HG03097 (cell line): ENCODE measurements at regions not wholly inside any gene's neighbourhood (a gene's known extent, or its start where the extent isn't known, plus 50 kb on each side); places are given as distances from the start of the nearest gene placed in this dataset.
"Not testable (repeated sequence)": the region's sequence is repeated elsewhere in the genome, so short reads cannot be mapped to it uniquely, and the experiment has no call there.

ENCODE experiments used
- ATAC-seq: cut with Tn5 transposase; IDR thresholded peaks from one replicate; pipeline ENCODE4 v1.9.1; 2021; ENCODE audit not compliant: unreplicated experiment, low FRiP score

DNA sequence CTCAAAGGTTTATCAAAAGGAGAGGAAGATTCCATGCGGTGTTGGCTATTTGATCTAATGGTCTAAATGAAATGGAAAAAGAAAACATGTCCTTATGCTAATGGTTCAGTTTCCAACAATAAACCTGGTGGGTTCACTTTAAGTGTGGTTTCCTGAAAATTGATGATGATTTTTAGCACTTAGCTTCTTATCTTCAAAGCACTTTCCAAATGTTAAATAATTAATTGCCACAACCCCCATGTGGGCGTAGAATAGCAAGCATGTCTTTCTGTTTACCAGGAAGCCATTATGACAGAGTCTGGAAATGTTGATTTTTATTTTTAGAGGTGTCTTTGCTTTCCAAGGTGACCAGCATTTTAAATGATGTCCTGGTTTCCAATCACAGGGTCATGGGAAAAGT is 134.8 kb upstream of the SLC4A4 start:
- no peak for ATAC-seq

DNA sequence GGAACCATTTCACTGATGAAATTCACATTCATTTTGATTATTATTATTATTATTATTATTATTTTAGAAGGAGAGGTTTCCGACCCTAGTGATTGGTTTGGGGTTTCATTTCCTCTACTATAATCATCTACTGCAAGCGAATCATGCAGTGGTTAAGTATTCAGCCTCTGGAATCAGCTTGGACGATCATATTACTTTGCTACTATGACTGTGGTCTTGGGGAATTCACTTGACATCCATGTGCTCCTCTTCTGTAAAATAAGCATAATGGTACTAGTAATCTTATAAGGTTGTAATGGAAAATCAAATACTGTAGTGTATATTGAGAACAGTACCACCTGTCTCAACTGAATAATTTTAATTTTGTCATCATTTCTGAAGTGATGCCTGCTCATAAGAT is 132.1 kb upstream of the SLC4A4 start:
- ATAC-seq = no peak

DNA sequence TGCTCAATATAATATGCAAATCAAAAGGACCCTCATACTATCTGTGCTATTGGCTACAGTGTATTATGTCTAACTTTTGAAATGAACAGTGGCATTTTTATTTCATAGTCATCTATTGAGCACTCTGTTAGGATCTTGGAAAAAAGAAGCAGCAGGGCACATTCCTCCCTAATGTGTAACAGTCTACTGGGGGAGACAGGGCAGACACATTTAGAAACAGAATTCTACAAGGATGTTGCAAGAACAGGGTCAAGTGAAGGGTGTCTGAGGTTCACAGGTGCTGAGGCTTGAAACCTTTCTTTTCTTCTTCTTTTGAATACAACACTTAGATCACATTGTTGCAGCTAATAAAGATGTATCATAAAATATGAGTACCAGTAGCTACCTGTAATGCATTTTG is 129.7 kb upstream of the SLC4A4 start:
- no peak for ATAC-seq

DNA sequence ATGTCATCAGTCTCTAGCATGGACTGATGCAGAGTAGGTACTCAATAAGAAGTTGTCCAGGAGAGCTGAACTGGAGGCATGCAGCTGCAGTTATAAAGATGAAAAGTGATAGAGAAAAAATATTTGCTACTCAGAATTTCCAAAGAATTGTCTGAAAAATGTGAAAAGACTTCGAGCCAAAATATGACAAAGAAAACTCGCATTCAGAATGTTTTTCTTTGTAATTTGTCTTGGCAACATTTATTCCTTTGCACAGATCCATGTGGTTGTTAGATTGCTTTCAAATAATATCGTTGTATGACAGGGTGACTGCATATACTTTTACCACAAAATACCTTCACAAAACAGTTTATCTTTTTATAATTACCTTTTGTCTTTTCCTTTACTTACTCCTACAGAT is 128.0 kb upstream of the SLC4A4 start:
- no peak for ATAC-seq

DNA sequence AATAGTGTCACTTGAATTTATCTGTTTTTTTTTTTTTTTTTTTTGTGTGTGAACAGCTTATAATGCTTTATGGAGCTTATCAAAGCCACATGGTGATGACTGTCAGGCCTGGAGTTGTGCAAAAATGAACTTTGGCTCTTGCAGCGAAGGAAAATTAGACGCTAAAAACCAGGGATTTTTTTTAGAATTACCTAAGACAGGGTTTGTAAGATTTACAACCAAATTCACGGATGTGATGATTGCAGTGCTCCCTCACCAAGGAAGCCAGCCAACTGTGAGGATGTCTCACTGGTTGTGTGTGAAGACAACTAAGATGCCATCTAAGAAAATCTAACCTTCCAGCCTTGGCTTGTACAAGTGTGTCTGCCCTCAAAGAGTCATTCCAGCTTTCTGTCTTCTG is 127.1 kb upstream of the SLC4A4 start:
- ATAC-seq = no peak

DNA sequence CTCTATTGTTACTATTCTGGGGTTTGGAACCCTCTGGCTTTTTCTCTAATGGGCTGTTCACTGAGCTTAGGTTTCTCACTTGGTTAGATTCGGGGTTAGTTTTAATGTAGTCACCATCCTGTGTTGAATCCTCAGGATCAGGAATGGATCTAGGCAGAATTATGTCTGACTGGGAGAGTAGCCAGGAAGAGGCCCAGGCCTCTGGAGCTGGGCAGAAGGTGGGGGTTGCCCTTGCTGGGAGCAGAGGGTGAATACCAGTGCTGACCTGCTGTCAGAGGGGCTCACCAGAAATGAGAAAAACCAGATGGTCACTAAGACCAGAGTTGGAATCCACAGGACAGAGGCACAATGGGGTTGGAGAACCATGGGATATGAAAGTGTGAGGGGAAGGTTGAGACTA is 126.6 kb upstream of the SLC4A4 start:
- ATAC-seq = no peak

DNA sequence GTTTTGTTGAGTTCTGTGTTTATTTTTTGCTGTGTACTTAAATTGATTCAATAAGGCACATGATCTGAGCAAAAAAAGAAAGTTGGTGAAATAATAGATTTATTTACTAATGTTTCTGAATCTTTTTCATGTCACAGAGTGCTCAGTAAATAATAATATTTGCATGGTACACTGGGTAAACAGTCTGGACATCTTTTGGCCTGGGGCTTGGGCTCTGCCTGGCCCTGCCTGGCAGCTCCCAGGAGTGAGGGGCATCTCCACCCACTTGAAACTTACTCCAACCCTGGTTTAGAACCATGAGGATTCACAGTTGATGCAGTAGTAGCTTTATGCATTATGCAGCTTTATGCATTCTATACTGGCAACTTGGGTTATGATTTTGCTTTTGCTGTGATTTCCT is 124.2 kb upstream of the SLC4A4 start:
- ATAC-seq = no peak

DNA sequence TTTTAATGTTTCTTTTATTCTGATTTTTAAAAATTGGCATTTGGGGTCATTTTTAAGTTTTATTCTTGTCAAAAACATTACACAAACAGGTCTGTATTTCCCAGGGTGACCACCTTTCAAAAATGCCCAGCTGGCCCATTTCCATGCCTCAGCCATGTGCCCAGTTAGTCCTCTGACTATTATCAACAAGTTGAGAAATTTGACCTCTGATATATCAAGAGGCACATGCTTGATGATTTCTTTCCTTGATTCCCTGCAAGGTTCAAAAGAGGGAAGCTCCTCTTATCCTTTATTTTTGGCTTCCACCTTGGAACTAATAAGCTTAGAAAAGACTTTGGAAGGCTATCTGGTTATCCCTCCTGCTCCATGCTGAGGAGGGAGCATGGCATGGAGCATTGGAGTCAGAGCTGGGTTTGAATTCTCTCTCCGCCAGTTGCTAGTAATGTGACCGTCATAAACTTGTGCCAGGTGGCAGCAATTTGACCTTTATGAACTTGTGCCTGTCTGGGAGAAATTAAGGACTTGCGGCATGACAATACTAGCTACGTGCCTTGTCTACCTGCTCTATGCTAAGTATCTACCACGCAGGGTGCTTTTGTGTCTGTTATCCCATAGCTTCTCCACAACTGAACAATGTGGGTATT is 122.4 kb upstream of the SLC4A4 start:
- no peak for ATAC-seq

DNA sequence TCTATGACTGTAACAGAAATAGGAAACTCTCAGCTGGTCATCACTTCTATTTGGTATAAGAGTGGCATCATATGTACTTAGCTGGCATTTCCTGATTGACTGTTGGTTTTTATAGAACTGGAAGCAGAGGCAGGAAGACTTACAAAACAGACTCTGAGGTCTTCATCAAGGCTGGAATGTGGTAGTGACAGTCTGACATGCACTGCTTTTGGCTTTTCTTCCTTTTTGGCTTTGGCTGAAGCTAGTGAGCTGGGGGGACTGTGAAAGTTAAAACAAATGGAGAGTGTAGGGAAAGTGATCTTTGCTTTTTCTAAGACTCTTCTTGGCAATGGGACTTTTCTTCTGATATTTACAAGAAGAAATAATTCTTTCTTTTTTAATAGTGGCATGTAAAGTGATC is 121.1 kb upstream of the SLC4A4 start:
- no peak for ATAC-seq

DNA sequence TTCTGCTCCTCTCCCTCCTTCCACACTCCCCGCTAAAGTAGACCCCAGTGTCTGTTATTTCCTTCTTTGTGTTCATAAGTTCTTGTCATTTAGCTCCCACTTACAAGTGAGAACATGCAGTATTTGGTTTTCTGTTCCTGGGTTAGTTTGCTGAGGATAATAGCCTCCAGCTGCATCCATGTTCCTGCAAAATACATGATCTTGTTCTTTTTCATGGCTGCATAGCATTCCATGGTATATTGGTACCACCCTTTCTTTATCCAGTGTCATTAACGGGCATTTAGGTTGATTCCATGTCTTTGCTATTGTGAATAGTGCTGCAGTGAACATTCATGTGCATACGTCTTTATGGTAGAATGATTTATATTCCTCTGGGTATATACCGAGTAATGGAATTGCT is 118.0 kb upstream of the SLC4A4 start:
- ATAC-seq = not testable (repeated sequence)

DNA sequence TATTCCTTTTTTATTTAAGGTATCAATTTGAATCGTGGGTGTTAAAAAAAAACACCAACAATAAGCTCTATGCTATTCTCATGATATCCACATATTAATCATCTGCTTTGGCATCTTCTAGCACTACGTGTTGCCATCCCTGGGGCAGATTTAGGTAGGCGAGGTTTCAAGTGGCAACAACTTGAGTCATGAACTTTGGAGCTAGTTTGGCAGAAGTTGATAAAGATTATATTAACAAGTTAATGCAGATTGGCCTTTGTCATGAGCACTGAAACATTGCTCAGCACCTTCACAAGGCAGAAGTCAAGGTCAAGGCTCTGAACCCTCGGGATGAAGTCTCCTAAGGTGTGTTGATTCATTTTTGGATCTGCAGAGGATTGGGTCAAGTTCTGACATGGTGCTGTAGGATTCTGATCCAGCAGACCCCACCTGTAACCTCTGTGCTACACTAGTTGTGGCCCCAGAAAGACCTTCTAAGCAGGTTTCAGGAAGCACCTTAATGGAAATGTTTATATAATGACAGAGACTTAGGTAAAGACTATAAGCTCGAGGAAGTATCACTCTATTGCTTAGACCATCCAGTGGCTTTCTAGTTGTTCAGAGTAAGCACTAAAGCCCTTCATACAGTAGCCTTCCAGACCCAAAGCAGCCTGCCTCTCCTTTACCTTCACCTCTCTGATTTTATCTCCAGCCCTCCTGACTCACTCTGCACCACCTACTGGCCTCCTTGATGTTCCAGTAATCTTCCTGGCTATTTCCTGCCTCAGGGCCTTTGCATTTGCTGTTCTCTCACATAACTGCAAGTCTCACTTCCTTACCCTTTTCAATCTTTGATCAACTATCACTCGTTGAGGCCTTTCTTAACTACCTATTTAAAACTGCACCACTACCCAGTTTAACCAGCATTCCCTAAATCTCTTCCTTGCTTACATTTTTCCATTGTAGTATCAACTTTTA is 117.0 kb upstream of the SLC4A4 start:
- ATAC-seq = no peak

DNA sequence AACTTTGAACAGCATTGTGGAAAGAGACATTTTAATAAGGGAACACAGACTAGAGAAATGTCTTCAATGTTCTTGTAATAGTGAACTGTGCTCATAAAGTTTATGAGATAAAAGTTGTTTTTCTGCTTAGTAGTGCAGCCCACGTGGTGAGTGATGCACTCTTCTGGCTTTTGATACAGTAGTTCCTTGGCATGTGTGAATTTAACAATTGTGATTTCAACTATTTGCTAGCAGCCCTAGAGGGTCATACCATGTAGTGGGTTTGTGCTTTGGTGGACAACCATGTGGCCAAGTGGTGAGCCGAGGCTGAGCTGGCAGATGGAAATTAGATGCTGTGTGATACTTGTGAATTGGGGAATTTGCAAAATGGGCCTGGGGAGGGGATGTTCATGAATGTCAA is 116.2 kb upstream of the SLC4A4 start:
- no peak for ATAC-seq

DNA sequence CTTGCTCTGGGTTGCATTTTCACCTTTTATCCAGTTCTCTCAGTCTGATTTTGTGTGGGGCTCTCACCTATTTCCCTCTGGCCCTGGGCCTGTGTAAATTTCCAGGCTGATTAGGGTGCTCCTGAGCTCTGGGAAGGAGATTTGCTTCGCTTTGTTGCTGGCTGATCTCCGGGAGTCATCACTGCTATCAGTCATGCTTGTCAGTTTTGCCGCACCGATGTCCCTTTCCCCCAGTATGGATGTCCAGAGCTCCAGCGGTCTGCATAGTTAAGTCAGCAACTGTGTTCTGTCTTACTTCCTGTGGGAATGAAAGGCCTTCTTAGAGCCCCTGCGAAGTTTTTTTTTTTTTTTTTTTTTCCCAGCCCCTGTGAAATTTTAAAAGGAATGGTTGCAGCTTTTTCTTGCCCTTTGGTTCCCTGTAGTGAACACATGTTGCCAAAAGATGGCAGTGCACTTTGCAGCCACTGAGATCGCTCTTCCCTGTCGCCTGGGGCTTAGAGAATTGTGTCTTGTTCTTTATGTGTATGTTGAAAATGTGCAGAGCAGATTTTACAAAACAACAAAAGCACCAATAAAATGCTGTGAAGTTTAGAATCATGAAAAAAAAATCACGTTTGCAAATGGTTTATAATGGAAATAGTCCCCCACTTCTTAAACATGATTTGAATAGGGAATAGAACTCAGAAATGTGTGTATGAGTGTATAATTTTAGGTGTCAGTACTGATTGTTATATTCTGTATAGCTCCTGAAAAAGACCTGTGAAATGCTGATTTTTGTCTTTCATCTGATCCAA is 109.1 kb upstream of the SLC4A4 start:
- ATAC-seq = no peak

DNA sequence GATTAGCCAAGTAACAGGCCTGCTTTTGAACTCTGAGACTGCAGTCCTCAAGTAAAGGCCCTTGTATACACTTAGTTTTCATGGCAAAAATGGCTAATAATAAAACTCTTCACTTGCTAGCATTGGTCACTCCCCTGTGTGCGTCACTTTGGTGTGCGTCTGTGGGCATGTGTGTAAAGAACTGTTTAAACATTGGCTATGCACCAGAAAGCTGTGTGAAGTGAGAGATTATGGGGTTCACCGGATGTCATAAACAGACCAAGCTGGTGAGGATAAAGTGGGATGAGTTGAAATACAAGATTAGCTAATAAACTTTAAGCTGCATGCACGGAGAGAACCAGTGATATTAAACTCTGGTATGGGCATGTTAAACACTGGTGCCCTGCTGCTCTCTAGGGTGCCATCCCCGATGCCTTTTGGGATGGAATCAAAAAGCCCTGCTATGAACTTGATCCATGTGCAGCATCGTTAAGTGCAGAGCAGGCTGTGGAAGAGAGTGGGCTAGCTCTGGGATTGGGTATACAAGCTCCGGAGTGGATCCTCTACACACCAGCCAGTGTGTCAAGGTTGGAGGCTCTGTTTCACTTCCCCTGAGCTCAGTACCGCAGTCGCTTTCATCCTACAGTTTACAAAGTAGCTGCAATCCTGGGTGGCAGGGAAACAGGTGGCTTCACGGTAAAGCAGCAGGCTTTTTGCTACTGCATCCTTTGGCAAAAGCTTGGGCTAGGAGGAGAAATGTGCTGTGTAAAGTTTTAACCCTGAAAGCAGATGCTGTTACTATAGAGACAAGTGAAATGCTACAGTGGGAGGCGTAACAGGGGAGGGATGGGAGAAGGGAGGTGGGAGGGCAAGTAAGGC is 108.3 kb upstream of the SLC4A4 start:
- ATAC-seq = no peak

DNA sequence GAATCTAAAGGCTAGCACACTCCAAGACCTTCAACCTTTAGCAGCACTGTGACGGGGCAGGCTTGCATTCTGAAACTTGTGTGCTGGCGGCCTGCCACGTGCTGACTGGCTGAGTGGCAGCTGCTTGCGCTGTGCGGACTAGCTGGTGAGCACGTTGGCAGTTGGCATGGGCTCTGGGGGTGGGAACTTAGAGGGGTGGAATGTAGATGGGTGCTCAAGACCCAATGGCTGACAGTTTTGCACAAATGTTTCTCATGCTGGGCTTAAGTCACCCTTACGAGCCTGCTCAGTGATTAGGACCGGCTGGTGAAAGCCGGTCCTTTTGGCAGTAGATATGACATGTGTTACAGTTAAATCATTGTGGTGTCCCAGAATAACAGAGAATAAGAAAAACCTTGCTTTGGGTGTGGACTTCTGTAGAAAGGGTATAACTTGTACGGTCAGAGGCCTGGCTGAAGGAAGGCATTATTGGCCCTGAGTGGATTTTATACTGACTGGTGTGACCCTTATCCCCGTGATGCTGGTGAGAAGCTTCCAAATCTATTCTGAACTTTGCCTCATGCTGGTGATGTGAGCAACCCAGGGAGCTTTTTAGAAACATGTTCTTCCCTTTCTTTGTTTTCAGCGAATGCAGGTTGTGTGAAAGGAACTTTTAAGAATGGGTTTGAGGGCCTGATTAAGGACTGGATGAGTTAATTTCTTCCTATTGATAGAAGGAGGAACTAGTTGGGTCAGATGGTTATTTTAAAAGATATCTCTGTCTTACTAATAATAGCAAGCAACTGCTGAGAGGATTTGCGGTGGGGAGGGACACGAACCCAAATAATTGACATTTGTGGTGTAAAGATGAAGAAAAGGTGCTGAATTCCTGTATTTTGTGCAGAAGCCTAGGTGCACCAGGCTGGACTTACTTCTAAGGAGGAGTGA is 107.4 kb upstream of the SLC4A4 start:
- ATAC-seq = no peak

DNA sequence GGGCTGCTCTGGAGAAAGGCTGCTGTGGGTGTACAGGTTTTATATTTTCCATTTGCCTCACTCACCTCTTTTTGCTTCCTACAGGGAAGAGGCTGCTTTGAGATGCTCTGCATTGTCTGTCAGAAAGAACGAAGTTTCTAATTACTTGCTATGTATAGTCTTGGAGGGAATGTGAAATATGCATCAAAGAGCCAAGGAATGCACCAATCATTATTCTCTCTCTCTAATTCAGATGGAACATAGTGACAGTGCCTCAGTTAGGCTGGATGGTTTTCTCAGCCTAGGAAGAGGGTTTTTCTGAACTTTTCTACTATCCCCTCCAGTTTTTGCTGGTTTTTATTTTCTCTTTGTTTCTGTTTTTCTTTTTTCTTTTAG is 106.8 kb upstream of the SLC4A4 start:
- ATAC-seq = no peak

DNA sequence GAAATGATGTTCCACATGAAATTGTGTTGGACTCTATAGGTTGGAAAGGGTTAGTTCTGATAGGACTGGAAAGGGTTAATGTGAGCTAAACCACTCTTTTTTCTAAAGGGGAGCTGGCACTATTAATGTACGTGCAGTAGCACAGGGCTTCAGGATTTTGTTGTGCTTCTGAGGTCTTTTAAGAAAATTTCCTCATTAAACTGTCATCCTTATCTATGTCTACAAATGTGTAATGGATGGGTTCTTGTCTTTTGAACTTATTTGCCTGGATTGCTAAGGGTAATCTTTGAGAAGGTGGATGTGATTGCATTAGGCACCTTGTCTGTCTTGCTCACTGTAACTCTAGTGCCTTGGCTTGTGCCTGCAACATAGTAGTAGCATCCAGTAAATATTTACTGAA is 106.0 kb upstream of the SLC4A4 start:
- no peak for ATAC-seq

DNA sequence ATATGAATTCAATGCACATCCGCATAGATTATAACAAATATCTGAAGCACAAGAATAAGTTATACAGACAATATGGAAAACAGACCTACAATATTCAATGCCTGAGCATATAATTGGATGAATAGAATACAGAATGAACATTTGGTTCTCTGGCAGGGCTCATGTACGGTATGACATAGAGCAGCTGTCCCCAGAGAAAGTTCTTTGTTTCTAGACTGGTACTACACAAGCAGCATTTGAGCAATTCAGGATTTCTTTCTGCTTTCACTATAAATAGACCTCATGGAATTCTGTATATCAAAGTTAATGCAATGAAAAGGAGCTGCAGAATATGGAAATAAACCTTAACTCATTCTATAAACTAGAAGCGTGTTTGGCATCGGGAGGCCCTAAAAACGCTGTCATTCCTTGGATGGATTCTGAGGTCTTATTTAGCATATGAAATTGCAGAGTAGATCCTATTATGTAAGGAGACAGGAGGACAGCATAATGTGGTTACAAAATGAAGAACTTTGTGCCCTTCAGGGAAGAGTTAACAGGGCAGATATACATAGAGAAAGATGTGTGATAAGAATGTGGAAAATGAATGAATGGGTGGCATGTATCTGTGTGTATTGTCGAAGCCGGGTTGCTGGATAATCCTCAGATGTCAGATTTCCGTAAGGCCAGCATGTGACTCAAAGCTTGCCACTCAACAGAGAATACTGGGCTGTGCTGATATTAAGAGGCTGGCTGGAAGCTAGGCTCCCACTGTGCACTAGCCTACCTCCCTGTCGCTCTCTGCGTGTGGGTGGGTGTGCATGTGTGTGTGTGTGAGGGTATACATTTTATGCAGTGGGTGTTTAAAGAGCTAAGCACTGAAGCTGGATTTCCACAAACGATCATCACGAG is 103.3 kb upstream of the SLC4A4 start:
- no peak for ATAC-seq
